Globus pallidus (tissue), 1 donor: ENCODE measurements at regions not wholly inside any gene's neighbourhood (a gene's known extent, or its start where the extent isn't known, plus 50 kb on each side); places are given as distances from the start of the nearest gene placed in this dataset.
"Not testable (repeated sequence)": the region's sequence is repeated elsewhere in the genome, so short reads cannot be mapped to it uniquely, and the experiment has no call there.

Source experiments
- DNase-seq: peaks from one replicate; pipeline ENCODE4 v3.0.0-alpha.2; 2015; ENCODE audit warnings: low spot score

DNA sequence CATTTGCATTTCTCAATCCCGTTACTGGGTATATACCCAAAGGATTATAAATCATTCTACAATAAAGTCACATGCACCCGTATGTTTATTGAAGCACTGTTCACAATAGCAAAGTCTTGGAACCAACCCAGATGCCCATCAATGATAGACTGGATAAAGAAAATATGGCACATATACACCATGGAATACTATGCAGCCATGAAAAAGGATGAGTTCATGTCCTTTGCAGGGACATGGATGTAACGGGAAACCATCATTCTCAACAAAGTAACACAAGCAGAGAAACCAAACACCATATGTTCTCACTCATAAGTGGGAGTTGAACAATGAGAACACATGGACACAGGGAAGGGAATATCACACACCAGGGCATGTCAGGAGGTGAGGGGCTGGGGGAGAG lies 630.4 kb downstream of the GATA3 start:
- DNase-seq, result not testable (repeated sequence)

DNA sequence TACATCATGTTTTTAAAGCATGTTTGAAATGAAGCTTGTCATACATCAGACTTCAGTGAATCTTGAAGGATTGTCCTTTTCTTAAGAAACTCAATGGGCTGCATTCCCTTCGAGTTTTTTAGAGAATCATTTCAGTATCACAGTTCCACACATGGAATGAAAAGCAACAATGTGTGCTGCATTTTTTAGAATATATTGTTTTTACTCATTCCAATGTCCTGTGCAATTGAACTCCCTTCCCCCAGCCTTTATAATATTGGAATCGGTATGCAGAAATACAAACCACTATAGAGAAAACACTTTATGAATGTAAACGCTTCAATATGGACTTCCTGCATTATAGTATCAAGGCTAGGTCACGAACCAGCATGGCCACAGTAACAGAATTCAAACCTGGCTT lies 634.4 kb downstream of the GATA3 start:
- DNase-seq, result no peak

DNA sequence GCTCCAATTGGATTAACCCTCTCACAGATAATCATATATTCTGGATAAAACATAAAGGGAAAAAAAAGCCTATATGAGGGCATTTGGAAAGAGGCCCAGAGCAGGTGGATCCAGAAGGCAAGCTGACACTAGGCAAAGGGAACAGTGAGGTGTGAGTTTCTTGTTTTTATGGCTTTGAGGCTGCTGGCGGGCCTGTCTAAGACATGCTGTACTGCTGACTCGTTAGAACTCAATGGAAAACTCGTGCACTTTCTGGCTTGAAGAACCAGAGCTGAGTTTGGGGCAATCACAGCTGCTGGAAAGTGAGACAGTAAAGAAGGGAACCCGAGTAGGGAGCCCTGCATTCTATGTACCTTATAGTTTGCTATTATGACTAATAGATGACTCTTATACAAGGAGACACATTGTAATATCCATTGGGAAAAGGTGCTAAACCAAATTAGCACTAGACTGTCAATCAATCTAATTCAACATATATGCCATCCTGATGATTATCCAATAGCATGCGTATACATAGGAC lies 637.1 kb downstream of the GATA3 start:
- DNase-seq, result no peak

DNA sequence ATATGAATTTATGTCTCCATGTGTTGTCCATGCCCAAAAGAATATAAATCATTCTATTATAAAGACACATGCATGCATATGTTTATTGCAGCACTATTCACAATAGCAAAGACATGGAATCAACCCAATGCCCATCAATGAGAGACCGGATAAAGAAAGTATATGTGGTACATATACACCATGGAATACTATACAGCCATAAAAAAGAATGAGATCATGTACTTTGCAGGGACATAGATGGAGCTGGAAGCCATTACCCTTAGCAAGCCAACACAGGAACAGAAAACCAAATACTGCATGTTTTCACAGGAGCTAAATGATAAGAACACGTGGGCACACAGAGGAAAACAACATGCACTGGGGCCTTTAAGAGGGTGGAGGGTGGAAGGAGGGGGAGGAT lies 639.1 kb downstream of the GATA3 start:
- DNase-seq, result not testable (repeated sequence)

- no peak for DNase-seq
Observed at GRCh38 chr10:8696746-8697145, 642.3 kb downstream of the GATA3 start.

DNA sequence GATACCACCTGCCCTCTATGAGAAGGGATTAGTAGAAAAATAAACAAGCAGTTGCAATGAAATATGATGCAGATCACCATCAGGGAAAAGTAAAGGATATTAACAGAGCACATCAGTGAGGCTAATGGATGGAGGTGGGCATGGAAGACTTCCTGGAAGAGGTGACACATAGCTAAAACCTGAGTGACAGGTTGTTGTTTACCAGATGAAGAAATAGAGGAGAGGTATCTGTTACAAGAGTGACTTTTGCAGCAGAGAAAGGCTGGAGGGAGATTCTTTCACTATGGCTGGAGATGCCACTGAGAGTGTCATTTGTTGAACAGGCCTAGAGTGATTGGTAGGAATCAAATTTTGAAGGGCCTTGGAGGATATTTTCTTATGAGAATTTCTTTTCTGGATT lies 646.2 kb downstream of the GATA3 start:
- DNase-seq, result no peak

GRCh38 chr10:8702181-8702580 lies 647.7 kb downstream of the GATA3 start:
- no peak for DNase-seq

GRCh38 chr10:8705415-8705814 lies 650.9 kb downstream of the GATA3 start:
- DNase-seq, result no peak

- no peak for DNase-seq
Observed at GRCh38 chr10:8712656-8713055, 658.2 kb downstream of the GATA3 start.

GRCh38 chr10:8719971-8720370 lies 665.5 kb downstream of the GATA3 start:
- no peak for DNase-seq

GRCh38 chr10:8721650-8722049 lies 667.2 kb downstream of the GATA3 start:
- DNase-seq, result no peak

DNA sequence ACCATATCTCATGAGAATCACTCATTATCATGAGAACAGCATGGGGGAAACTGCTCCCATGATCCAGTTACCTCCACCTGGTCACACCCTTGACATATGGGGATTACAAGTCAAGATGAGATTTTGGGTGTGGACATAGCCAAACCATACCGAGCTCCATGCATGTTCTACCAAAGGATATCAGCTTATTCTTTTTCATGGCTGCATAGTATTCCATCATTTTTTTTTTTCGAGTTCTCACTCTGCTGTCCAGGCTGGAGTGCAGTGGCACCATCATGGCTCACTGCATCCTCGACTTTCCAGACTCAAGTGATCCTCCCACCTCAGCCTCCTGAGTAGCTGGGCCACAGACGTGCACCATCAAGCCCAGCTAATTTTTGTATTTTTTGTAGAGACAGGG lies 668.3 kb downstream of the GATA3 start:
- no peak for DNase-seq

- no peak for DNase-seq
Observed at GRCh38 chr10:8725343-8725742, 670.9 kb downstream of the GATA3 start.

- no peak for DNase-seq
Observed at GRCh38 chr10:8726084-8726778, 671.7 kb downstream of the GATA3 start.

DNA sequence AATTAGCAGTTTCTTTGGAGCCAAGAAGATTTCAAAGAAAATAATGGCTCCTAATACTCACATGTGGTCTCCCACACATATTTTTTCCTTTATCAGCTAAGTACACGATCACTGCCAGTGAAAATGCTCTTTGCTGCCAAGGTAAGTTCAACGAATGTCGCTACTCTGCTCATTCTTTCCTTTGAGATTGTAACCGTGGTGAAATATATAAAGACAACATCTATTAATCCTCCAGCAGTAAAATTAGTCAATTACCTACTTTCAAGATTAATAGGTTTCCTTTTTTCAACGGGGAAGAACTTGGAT lies 672.2 kb downstream of the GATA3 start:
- DNase-seq, result no peak

- DNase-seq, result no peak
Observed at GRCh38 chr10:8731121-8732095, 676.9 kb downstream of the GATA3 start.

- no peak for DNase-seq
Observed at GRCh38 chr10:8738987-8739386, 684.5 kb downstream of the GATA3 start.

- DNase-seq, result no peak
Observed at GRCh38 chr10:8752146-8752843, 697.8 kb downstream of the GATA3 start.

- no peak for DNase-seq
Observed at GRCh38 chr10:8758029-8758428, 703.5 kb downstream of the GATA3 start.

- DNase-seq, result no peak
Observed at GRCh38 chr10:8766899-8767298, 712.4 kb downstream of the GATA3 start.

DNA sequence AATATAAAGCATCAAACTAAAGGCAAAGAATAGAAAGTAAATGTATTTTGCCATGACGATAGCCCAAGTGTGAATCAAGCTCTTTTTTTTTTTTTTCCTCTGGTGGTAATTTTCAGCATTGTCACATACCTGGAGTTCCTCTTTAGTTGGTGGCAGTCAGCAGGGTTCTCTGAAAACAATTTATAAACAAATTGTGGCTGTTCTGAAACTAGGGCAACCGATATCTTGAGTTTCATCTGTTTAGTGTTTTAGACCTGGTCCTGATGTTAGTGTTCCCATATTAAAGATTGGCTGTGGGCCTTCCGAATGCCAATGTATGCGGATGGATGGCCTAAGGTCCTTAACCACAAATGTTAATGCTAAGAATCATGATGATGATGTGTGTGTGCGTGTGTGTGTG lies 713.1 kb downstream of the GATA3 start:
- DNase-seq, result no peak

DNA sequence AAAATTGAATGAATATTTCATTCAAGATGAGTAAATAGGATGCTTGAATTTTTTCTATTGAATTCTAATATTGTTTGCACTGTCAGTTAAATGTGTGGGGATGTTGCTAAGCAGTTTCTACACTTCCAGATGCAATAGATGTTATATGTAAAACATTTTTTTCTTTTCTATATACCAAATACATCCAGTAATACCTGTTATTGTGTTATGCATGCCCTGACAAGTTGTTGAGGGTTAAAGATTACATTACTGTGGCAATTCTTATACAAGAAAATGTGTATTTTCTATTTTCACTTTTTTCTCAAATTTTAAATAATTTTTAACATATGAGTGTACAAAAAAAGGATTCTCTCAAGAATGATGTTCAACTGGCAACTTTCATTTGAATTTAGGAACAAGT lies 713.9 kb downstream of the GATA3 start:
- DNase-seq, result no peak

- no peak for DNase-seq
Observed at GRCh38 chr10:8768852-8769251, 714.4 kb downstream of the GATA3 start.
